Iris pigment epithelial cell (primary cell): ENCODE measurements at regions not wholly inside any gene's neighbourhood (a gene's known extent, or its start where the extent isn't known, plus 50 kb on each side); places are given as distances from the start of the nearest gene placed in this dataset.
"Not testable (repeated sequence)": the region's sequence is repeated elsewhere in the genome, so short reads cannot be mapped to it uniquely, and the experiment has no call there.

Experiments used
- DNase-seq: peaks from one replicate; pipeline ENCODE4 v3.0.0-alpha.2; 2011; ENCODE audit warnings: low read depth

DNA sequence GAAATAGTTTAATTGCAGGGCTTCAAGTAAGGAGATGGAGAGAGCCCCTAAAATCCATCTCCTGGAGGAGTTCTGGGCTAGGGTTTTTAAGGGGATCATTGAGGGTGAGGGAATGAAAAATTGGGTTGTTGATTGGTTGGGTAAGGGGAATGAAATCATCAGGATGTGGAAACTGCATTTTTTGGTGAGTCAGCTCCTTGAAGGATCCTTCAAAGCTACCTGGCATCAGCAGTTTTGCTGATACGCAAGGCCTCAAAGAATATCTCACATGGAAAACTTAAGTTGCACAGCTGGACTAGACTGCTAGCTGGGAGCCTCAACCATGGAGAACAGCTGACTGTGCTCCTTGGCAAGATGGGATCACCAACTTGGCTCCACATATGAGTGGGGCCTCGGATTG, 136.7 kb downstream of the FGF10 start:
- DNase-seq: no peak

DNA sequence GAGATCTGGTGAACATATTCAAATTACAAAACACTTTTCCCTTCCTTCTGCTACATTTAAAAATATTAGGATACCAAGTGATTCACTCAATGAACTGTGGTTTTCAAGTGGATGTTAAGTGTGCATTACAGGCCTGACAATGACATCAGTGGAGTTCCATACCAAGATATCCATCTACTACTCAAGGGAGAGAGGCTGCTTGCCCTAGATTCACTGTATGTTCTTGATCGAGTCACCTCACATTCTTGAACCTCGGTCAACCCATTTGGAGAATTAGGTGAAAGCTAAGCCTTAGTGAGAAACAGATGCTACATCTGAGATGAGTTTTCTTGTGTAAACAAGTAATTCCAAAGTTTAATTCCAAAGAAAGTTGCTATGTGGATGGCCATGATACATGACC, 142.2 kb downstream of the FGF10 start:
- no peak for DNase-seq

DNA sequence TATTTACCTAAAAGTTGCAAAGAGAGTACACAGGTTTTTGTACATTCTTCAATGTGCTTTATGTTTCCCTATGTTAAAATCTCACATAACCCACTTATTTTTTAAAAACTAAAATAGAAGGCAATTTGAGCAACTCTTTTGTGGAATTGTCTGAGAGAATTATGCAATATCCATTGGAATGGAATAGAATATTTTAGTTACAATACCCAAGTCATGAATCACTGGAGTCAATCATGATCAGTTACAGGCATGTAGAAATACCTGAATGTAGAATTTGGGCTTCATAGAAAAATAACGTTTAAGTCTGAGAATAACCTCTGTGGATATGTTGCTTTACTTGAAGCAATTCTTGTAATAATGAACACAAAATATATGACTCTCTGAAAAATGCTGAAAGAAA, 143.3 kb downstream of the FGF10 start:
- no peak for DNase-seq

DNA sequence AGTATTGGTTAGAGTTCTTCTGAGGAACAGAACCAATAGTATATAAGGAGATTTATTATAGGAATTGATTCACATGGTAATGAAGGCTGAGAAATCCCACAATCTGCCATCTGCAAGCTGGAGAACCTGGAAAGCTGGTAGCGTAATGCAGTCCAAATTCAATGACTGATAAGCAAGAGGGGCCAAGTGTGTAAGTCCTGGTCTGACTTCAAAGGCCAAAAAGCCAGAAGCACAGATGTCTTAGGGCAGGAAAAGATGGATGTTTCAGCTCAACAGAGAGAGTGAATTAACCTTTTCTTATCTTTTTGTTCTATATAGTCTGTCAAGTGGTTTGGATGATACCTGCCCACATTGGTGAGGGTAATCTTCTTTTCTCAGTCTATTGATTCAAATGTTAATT, 146.4 kb downstream of the FGF10 start:
- DNase-seq: no peak

DNA sequence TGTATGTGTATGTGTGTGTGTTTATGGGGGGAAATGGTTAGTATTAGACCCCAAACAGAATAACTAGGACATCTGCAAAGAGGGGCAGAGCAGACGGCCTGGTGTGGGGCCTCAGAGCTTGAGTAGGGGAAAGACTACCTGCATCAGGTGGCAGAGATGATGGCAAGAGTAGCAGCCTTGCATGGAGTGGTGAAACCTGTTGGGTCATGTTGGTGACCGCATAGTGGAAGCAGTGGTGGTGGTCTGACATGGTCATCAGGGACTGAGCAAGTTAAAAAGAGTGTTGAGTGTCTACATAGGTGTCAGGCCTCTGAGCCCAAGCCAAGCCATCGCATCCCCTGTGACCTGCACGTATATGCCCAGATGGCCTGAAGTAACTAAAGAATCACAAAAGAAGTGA, 153.2 kb downstream of the FGF10 start:
- DNase-seq: no peak

DNA sequence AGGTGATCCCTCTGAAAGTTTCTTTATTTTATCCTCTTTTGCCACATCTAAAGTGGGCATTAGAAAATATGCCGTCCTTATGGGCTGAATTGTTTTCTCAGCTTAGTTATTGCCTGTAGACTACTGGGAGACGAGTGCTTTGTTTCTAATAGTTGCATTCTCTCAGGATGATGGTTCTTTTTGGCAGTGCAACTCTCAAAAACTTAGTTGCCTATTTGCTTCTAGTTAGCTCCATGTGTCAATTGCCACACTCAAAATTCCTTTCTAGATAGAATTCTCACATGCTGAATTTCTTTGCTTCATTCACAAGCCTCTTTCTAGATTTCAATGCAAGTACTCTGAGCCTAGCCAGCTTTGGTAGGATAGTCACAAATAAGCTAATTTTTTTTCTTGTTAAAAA, 155.5 kb downstream of the FGF10 start:
- DNase-seq: no peak

DNA sequence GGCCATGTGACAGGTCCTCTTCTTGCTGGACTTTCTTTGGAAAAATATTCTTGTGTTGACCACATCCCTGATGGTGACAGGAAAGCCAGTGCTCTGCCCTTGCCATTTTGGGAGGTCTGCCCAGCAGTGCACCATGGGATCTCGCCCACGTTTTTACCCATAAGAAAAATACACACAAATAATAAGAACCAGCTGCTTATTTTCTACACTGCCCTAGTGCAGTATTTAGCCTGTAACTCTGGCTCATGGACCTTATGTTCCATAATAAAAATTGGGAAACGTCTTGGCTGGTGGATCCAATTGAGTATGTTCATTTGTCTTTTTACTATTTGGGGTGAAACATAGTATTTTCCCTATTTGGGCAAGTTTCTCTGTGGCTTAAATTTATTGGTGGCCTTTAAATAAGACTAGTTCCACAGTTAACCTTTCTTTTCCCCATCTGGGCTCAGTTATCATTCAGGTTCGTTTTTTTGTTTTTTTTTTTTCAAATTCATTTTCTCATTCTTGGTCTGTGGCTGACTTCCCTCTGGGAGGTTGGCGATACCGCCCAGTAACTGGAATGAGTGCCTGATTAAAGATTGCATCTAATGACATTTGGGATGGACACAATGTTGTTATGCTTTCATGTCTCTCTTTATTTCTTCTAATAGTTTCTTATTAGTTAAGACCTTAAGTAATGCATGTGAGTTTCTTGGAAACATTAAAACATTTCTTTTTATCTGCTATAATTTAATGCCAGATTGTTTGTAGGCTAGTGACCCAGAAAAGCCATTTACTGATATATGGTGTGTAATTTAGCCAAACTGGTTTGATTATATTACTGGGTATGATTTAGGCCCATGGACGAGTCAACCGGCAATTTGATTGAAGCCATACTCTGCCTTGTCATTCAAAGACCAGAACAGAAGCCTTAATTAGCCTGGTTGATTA, 163.7 kb downstream of the FGF10 start:
- DNase-seq: no peak

DNA sequence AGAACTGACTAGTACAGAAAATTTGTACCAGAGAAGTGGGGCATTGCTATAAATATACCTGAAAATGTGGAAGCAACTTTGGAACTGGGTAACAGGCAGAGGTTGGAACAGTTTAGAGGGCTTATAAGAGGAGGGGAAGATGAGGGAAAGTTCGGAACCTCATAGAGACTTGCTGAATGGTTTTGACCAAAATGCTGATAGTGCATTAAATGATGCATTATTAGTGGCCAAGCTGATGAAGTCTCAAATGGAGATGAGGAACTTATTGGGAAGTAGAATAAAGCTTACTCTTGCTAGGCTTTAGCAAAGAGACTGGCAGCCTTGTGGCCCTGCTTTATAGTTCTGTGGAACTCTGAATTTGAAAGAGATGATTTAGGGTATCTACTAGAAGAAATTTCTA, 189.8 kb downstream of the FGF10 start:
- DNase-seq: no peak

DNA sequence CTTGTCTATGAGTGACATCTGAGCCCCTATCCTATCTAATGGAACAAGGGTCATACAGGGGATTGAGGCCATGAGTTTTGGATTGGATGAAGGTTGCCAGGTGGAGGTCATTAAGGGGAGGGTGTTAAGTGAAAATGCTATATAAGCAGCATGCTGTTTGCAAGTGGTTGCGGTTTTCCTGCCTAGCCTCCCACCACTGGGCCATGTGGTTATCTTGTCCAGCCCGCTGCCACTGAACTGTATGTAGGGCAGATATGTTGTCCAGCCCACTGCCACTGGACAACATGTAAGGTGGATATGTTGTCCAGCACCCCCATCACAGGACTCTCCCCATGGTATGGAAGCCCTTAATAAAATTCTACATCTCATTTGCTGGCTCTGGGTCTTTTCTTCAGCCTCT, 200.0 kb downstream of the FGF10 start:
- DNase-seq: no peak

DNA sequence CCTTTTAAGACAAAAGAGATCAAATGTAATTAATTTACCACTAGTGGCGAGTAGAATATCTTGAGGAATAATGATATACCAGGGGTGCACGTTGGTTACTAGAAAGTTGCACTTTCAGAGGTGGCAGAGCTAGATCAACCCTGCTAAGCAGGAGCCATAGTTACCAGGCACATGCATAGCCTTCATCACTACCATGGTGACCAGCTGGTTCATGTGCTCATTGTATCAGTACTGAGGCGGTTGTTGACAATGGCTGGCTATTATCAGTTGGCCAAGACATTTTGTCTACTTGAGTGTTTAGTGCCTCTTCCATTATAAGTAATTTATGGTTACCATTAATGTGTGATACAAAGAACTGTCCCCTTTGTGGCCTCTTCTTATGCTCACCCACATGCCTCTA, 201.2 kb downstream of the FGF10 start:
- no peak for DNase-seq

DNA sequence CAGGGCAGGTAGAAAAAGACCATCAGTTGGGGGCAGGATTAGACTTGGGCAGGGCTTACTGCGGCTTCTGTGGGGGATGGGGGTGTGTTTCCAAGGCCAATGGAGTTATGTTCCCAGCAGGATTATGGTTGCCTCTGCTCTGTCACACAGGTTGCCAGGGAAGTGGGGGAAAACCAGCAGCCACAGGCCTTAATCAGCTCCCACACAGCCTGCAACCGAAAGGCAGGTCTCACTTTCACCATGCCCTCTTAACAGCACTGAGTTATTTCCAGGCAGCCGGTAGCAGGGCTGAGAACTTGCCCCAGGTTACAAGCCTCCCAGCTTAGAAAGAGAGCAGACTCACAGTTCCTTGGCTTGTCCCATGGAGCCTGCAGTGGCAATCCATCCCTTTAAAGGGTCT, 205.5 kb downstream of the FGF10 start:
- DNase-seq: no peak

DNA sequence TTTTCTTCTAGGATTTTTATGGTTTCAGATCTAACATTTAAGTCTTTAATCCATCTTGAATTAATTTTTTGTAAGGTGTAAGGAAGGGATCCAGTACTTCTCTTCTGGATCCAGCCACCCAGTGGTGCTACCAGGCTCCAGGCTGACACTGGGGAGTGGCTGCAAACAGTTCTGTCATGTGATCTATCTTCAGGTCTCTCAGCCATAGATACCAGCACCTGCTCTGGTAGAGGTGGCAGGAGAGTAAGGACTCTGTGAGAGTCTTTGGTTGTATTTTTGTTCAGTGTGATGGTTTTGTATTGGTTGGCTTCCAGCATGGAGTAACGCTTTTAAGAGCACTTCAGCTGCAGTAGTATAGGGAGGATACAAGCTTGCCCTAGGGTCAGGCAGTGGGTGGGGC, 205.9 kb downstream of the FGF10 start:
- DNase-seq: no peak

DNA sequence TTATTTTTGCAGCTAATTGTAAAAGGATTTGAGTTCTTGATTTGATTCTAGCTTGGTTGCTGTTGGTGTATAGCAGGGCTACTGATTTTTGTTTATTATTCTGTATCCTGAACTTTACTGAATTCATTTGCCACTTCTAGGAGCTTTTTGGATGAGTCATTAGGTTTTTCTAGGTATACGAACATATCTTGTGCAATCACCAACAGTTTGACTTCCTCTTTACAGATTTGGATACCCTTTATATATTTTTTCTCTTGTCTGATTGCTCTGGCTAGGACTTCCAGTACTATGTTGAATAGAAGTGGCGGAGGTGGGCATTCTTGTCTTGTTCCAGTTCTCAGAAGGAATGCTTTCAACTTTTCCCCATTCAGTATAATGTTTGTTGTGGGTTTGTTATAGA, 210.8 kb downstream of the FGF10 start:
- DNase-seq: peak; percentile 4

DNA sequence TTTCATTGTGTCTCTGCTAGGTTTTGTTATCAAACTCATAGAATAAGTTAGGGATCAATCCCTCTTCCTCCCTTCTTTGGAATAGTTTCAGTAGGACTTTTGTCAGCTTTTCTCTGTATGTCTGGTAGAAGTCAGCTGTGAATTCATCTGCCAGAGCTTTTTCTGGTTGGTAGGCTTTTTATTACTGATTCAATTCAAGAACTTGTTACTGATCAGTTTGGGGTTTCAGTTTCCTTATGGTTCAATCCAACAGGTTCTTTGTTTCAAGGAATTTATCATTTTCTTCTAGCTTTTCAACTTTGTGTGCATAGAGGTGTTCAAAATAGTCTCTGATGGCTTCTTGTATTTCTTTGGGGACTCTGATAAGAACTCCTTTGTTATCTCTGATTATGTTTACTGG, 221.7 kb downstream of the FGF10 start:
- no peak for DNase-seq

DNA sequence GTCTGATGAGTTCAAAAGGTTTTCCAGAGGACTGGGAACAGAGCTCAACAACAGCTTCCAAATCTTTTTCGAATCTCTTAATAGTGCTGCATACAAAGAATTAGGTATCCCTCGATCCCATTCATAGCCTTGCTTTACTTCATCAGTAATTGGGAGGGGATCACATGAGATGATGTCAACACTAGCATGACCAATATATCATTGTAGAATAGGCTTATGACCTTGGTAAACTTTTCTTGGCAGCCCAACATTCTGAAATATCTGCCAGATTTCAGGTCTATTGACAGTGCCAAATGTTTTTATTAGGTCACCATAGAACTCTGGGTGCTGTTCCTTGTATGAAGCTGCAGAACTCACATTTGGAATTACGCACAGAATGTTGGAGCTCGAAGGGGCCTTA, 228.9 kb downstream of the FGF10 start:
- no peak for DNase-seq

DNA sequence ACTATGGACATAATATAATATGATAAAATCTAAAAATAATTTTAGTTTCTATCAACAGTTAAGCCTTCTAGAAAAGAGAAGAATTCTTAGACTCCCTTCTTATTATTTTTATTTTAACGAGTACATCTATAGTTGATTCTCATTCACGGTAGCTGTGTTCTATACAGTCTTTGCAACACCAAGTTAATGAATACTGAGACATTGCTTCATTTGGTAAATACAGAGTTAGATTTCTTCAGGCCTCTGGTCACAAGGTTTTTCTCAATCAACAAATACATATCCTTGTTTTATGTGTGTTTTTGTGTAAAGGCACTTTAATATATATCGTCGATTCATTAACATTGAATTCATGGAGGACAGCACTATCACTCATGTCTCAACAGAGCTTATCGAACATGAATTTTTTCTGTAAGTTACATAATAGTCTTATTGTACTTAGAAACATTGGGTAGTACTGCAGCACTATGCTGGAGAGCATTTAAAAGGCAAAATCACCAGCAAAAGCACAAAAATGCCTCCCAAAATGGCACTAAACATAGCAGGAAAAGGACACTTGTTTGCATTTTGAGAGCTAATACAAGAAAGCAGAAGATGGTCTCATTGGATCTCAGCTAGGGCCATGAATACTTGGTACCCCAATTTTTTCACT, 239.0 kb downstream of the FGF10 start:
- no peak for DNase-seq

DNA sequence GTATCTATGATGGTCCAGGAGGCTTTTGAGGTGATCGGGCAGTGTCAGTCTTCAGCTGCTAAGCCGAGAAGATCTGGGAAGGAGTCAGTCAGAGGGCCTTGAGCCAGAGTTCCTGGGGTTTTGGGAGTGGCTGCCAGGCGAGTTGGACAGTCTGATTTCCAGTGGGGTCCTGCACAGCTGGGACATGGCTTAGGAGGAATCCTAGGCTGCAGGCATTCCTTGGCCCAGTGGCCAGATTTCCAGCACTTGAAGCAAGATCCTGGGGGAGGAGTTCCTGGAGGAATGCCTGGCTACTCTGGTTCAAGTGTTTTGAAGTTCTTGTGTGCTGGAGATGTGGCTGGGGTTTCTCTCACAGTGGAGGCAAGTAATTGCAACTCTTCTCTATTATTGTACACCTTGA, 271.3 kb downstream of the FGF10 start:
- DNase-seq: not testable (repeated sequence)

DNA sequence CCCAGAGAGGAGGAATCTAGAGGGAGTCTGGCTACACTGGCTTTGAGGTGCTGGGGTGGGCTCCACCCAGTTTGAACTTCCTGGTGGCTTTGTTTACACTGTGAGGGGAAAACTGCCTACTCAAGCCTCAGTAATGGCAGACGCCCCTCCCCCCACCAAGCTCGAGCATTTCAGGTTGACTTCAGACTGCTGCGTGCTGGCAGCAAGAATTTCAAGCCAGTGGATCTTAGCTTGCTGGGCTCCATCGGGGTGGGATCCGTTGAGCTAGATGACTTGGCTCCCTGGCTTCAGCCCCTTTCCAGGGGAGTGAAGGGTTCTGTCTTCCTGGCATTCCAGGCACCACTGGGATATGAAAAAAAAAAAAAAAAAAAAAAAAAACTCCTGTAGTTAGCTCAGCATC, 281.0 kb downstream of the FGF10 start:
- DNase-seq: not testable (repeated sequence)

DNA sequence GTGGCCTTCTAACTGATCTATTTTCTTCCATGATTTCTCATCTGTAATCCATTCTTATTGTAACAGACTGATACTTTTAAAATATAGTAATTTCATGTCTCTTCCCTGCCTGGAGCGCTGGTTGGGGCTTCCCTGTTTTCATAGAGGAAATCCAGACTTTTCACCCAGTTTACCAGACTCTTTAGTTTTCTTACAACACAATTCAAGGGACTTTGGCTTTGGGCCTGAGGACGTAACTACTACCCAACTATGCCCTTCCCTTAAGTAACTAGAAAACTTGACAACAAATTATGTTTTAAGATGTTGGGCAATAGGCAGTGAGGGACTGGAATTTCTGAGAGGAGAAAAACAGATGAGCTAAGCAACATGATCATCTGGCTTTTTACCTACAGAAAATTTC, 289.6 kb downstream of the FGF10 start:
- DNase-seq: no peak

DNA sequence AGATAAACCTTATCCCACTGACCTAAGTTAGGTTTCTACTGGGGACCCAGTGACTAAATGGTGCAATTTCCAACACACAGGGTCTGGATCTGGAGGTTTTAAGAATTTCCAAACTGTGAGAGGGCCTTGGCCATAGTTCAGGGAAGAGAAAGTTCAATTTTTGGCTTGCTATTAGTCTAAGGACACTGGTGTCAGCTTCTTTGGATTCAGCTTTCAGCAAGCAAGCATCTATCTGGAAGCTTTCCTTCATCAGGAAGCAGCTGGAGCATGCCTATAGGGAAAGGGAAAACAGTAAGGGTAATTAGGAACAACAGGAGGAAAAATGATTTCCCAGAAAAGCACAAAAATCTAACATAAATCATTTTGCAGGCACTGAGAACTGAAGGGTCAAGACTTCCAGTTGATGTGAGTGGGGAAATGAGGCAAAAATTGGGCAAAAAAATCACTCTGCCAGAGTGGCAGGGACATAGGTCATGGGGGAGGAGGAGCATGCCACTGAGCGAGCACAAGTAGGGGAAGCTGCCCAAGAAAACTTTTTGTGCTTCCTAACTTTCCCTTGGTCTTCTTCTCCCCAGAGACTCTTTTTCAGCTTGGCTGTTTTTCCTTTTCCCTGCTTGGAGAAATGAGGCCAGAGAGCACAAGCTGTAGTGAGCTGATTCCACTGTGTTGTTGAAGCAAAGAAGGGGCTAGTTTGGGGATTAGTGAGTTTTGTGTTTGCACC, 299.6 kb downstream of the FGF10 start:
- no peak for DNase-seq

DNA sequence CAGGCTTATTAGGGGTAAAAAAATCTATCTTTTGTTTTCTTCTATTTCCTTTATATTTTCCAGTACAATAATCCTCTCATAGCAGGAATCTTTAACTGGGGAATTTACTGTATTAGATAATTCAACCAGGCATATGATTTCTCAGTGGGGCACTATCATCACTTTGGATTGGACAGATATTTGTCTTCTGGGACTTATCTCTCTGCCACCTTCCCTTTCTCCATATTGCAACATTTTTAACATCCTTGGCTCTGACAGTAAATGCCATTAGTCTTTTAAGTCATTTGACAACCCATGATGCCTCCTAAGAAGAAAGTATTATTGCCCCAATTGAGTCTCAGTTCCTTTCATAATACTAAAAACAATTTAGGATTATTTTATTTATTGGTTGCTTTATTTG, 304.1 kb downstream of the FGF10 start:
- DNase-seq: no peak

DNA sequence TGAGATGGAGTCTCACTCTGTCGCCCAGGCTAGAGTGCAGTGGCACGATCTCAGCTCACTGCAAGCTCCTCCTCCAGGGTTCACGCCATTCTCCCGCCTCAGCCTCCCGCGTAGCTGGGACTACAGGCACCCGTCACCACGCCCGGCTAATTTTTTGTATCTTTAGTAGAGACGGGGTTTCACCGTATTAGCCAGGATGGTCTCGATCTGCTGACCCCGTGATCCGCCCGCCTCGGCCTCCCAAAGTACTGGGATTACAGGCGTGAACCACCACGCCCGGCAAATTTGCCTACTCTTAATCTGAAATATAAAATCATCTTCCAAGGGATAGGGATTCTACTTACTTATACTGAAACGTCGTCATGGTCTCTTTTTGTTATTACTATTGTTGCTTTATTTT, 314.7 kb downstream of the FGF10 start:
- DNase-seq: not testable (repeated sequence)

DNA sequence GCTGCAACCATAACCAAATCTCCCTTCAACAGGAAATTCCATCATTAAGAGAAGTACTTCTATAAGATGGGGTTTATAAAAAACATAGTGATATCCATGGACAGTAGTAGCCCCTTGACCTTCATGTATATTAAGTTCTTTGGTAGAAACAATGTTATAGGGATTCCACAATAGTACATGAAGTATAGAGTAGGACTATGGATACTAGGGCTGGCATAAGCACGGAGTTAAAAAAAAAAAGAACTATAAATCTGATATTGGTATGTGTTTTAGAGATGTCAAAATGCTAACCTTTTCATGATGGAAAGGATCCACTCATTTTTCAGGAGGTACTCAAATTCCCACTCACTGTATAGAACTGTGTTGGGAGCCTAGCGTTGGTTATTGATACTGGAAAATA, 337.6 kb downstream of the FGF10 start:
- no peak for DNase-seq
